ENCODE measurements at regions not wholly inside any gene's neighbourhood (a gene's known extent, or its start where the extent isn't known, plus 50 kb on each side); places are given as distances from the start of the nearest gene placed in this dataset.
"Not testable (repeated sequence)": the region's sequence is repeated elsewhere in the genome, so short reads cannot be mapped to it uniquely, and the experiment has no call there.

GRCh38 chr2:104975371-104975770 lies 62.5 kb upstream of the MRPS9 start:
- Histone ChIP-seq H3K4me1 (ENCODE audit: control insufficient read depth in 2 of 2, insufficient read depth in 2 of 2, low read length in 2 of 2) (no peaks in the 10 kb centered on the region), H3K36me3 (ENCODE audit: control insufficient read depth in 2 of 2, insufficient read depth in 2 of 2, low read length in 2 of 2) (no peaks in the 10 kb centered on the region), H3K9me3 (ENCODE audit: control insufficient read depth in 2 of 2, low read length in 2 of 2) (no peaks in the 10 kb centered on the region), H3K4me3 (ENCODE audit: low read length in 2 of 2) (no peak overlapping the region), H3K9ac (ENCODE audit: low read depth in 1 of 2, low read length in 2 of 2) (no peak overlapping the region), H3K27ac (ENCODE audit: low read depth in 2 of 2, low read length in 2 of 2) (no peak overlapping the region), H3K27me3 (ENCODE audit: control insufficient read depth in 2 of 2, insufficient read depth in 2 of 2, low read length in 2 of 2) (no peaks in the 10 kb centered on the region)

GRCh38 chr2:104975851-104976250 lies 62.0 kb upstream of the MRPS9 start:
- no peak overlapping the region for H3K4me3 ChIP-seq (ENCODE audit: low read length in 2 of 2)
- H3K27ac ChIP-seq (ENCODE audit: low read depth in 2 of 2, low read length in 2 of 2) = no peak overlapping the region
- H3K9me3 ChIP-seq (ENCODE audit: control insufficient read depth in 2 of 2, low read length in 2 of 2) = no peaks in the 10 kb centered on the region
- no peak overlapping the region for H3K9ac ChIP-seq (ENCODE audit: low read depth in 1 of 2, low read length in 2 of 2)
- no peaks in the 10 kb centered on the region for H3K4me1 ChIP-seq (ENCODE audit: control insufficient read depth in 2 of 2, insufficient read depth in 2 of 2, low read length in 2 of 2)
- no peaks in the 10 kb centered on the region for H3K36me3 ChIP-seq (ENCODE audit: control insufficient read depth in 2 of 2, insufficient read depth in 2 of 2, low read length in 2 of 2)
- H3K27me3 ChIP-seq (ENCODE audit: control insufficient read depth in 2 of 2, insufficient read depth in 2 of 2, low read length in 2 of 2) = no peaks in the 10 kb centered on the region

- Histone ChIP-seq H3K27me3 (ENCODE audit: control insufficient read depth in 2 of 2, insufficient read depth in 2 of 2, low read length in 2 of 2) (no peaks in the 10 kb centered on the region), H3K4me1 (ENCODE audit: control insufficient read depth in 2 of 2, insufficient read depth in 2 of 2, low read length in 2 of 2) (no peaks in the 10 kb centered on the region), H3K36me3 (ENCODE audit: control insufficient read depth in 2 of 2, insufficient read depth in 2 of 2, low read length in 2 of 2) (no peaks in the 10 kb centered on the region), H3K4me3 (ENCODE audit: low read length in 2 of 2) (no peak overlapping the region), H3K9me3 (ENCODE audit: control insufficient read depth in 2 of 2, low read length in 2 of 2) (no peaks in the 10 kb centered on the region), H3K9ac (ENCODE audit: low read depth in 1 of 2, low read length in 2 of 2) (no peak overlapping the region), H3K27ac (ENCODE audit: low read depth in 2 of 2, low read length in 2 of 2) (no peak overlapping the region)
Measured at GRCh38 chr2:104976603-104977120, 61.2 kb upstream of the MRPS9 start.

GRCh38 chr2:104977958-104978357 lies 59.9 kb upstream of the MRPS9 start:
- no peaks in the 10 kb centered on the region for H3K9me3 ChIP-seq (ENCODE audit: control insufficient read depth in 2 of 2, low read length in 2 of 2)
- no peak overlapping the region for H3K9ac ChIP-seq (ENCODE audit: low read depth in 1 of 2, low read length in 2 of 2)

GRCh38 chr2:104979786-104980185 lies 58.1 kb upstream of the MRPS9 start:
- H3K9me3 ChIP-seq (ENCODE audit: control insufficient read depth in 2 of 2, low read length in 2 of 2); H3K4me3 ChIP-seq (ENCODE audit: low read length in 2 of 2): not testable (repeated sequence)

More at GRCh38 chr2:104977958-104978357, 59.9 kb upstream of the MRPS9 start:
- H3K4me3 ChIP-seq (ENCODE audit: low read length in 2 of 2) = no peak overlapping the region
- H3K27ac ChIP-seq (ENCODE audit: low read depth in 2 of 2, low read length in 2 of 2) = no peak overlapping the region
- no peaks in the 10 kb centered on the region for H3K4me1 ChIP-seq (ENCODE audit: control insufficient read depth in 2 of 2, insufficient read depth in 2 of 2, low read length in 2 of 2)
- no peaks in the 10 kb centered on the region for H3K27me3 ChIP-seq (ENCODE audit: control insufficient read depth in 2 of 2, insufficient read depth in 2 of 2, low read length in 2 of 2)
- no peaks in the 10 kb centered on the region for H3K36me3 ChIP-seq (ENCODE audit: control insufficient read depth in 2 of 2, insufficient read depth in 2 of 2, low read length in 2 of 2)

GRCh38 chr2:104982111-104982510 lies 55.8 kb upstream of the MRPS9 start:
- no peak overlapping the region for H3K27ac ChIP-seq (ENCODE audit: low read depth in 2 of 2, low read length in 2 of 2)
- no peaks in the 10 kb centered on the region for H3K4me1 ChIP-seq (ENCODE audit: control insufficient read depth in 2 of 2, insufficient read depth in 2 of 2, low read length in 2 of 2)
- H3K4me3 ChIP-seq (ENCODE audit: low read length in 2 of 2) = no peak overlapping the region
- no peaks in the 10 kb centered on the region for H3K27me3 ChIP-seq (ENCODE audit: control insufficient read depth in 2 of 2, insufficient read depth in 2 of 2, low read length in 2 of 2)
- no peaks in the 10 kb centered on the region for H3K9me3 ChIP-seq (ENCODE audit: control insufficient read depth in 2 of 2, low read length in 2 of 2)
- H3K36me3 ChIP-seq (ENCODE audit: control insufficient read depth in 2 of 2, insufficient read depth in 2 of 2, low read length in 2 of 2) = no peaks in the 10 kb centered on the region
- no peak overlapping the region for H3K9ac ChIP-seq (ENCODE audit: low read depth in 1 of 2, low read length in 2 of 2)

More at GRCh38 chr2:104979786-104980185, 58.1 kb upstream of the MRPS9 start:
- not testable (repeated sequence) for H3K27me3 ChIP-seq (ENCODE audit: control insufficient read depth in 2 of 2, insufficient read depth in 2 of 2, low read length in 2 of 2); H3K36me3 ChIP-seq (ENCODE audit: control insufficient read depth in 2 of 2, insufficient read depth in 2 of 2, low read length in 2 of 2); H3K9ac ChIP-seq (ENCODE audit: low read depth in 1 of 2, low read length in 2 of 2); H3K4me1 ChIP-seq (ENCODE audit: control insufficient read depth in 2 of 2, insufficient read depth in 2 of 2, low read length in 2 of 2); H3K27ac ChIP-seq (ENCODE audit: low read depth in 2 of 2, low read length in 2 of 2)

Measured in mucosa of rectum (tissue), 2 donors.